Forelimb muscle (tissue), 1 donor: ENCODE measurements at regions not wholly inside any gene's neighbourhood (a gene's known extent, or its start where the extent isn't known, plus 50 kb on each side); places are given as distances from the start of the nearest gene placed in this dataset.

Source experiments
- DNase-seq: peaks from one replicate; pipeline ENCODE4 v3.0.0-alpha.2; 2013; ENCODE audit warnings: low read depth

GRCh38 chr4:126775485-126776106 is 857.2 kb upstream of the INTU start:
- DNase-seq, result no peak

GRCh38 chr4:126776361-126776760 is 856.4 kb upstream of the INTU start:
- DNase-seq, result no peak

- no peak for DNase-seq
Measured at GRCh38 chr4:126777649-126778048, 855.1 kb upstream of the INTU start.

- no peak for DNase-seq
Measured at GRCh38 chr4:126778348-126778747, 854.4 kb upstream of the INTU start.

- no peak for DNase-seq
Measured at GRCh38 chr4:126779001-126779400, 853.8 kb upstream of the INTU start.

- DNase-seq, result no peak
Measured at GRCh38 chr4:126779436-126780166, 853.2 kb upstream of the INTU start.

GRCh38 chr4:126783191-126783590 is 849.6 kb upstream of the INTU start:
- no peak for DNase-seq

- DNase-seq, result no peak
Measured at GRCh38 chr4:126784966-126785580, 847.7 kb upstream of the INTU start.

GRCh38 chr4:126790633-126791032 is 842.1 kb upstream of the INTU start:
- no peak for DNase-seq

- DNase-seq, result no peak
Measured at GRCh38 chr4:126794363-126794762, 838.4 kb upstream of the INTU start.

- DNase-seq, result no peak
Measured at GRCh38 chr4:126798214-126798613, 834.5 kb upstream of the INTU start.

- peak; percentile 60 for DNase-seq
Measured at GRCh38 chr4:126799416-126799815, 833.3 kb upstream of the INTU start.

- DNase-seq, result no peak
Measured at GRCh38 chr4:126799971-126800574, 832.7 kb upstream of the INTU start.

- peak; percentile 24 for DNase-seq
Measured at GRCh38 chr4:126800575-126801141, 832.1 kb upstream of the INTU start.

- DNase-seq, result no peak
Measured at GRCh38 chr4:126807132-126807531, 825.6 kb upstream of the INTU start.

GRCh38 chr4:126812076-126812475 is 820.7 kb upstream of the INTU start:
- DNase-seq, result no peak

GRCh38 chr4:126820631-126821030 is 812.1 kb upstream of the INTU start:
- no peak for DNase-seq

- DNase-seq, result no peak
Measured at GRCh38 chr4:126821152-126821551, 811.6 kb upstream of the INTU start.

- no peak for DNase-seq
Measured at GRCh38 chr4:126825083-126825482, 807.7 kb upstream of the INTU start.

GRCh38 chr4:126827669-126828068 is 805.1 kb upstream of the INTU start:
- no peak for DNase-seq

- DNase-seq, result no peak
Measured at GRCh38 chr4:126834854-126835253, 797.9 kb upstream of the INTU start.

GRCh38 chr4:126838941-126839679 is 793.6 kb upstream of the INTU start:
- no peak for DNase-seq
